MG63 (cell line): ENCODE measurements at regions not wholly inside any gene's neighbourhood (a gene's known extent, or its start where the extent isn't known, plus 50 kb on each side); places are given as distances from the start of the nearest gene placed in this dataset.

Experiments
- DNase-seq: peaks from one replicate; pipeline ENCODE4 v3.0.0-alpha.2; 2020
- H3K27me3 ChIP-seq: fragments of 250-450 bp; sonication (Bioruptor Pico); 2 replicates; pipeline ENCODE4 v1.5.1; 2020; ENCODE audit warnings: mild to moderate bottlenecking, moderate library complexity
- H3K36me3 ChIP-seq: fragments of 250-450 bp; sonication (Bioruptor Pico); 2 replicates; pipeline ENCODE4 v1.5.1; 2020; ENCODE audit warnings: mild to moderate bottlenecking, moderate library complexity
- H3K4me3 ChIP-seq: fragments of 250-450 bp; sonication (Bioruptor Pico); 2 replicates; pipeline ENCODE4 v1.5.1; 2020; ENCODE audit warnings: mild to moderate bottlenecking, moderate library complexity
- H3K9me3 ChIP-seq: fragments of 250-450 bp; sonication (Bioruptor Pico); 2 replicates; pipeline ENCODE4 v1.5.1; 2020; ENCODE audit warnings: mild to moderate bottlenecking, moderate library complexity

GRCh38 chr3:188956839-188957489 lies 214.8 kb upstream of the TPRG1 start:
- Histone ChIP-seq H3K9me3 (no peaks in the 10 kb centered on the region), H3K27me3 (no peaks in the 10 kb centered on the region), H3K36me3 (no peaks in the 10 kb centered on the region), H3K4me3 (no peak overlapping the region)
- no peak for DNase-seq

- Histone ChIP-seq H3K4me3 (no peak overlapping the region), H3K27me3 (no peaks in the 10 kb centered on the region), H3K36me3 (no peaks in the 10 kb centered on the region), H3K9me3 (no peaks in the 10 kb centered on the region)
- no peak for DNase-seq
Observed at GRCh38 chr3:188959013-188959412, 212.8 kb upstream of the TPRG1 start.

GRCh38 chr3:188962253-188963247 lies 209.2 kb upstream of the TPRG1 start:
- no peaks in the 10 kb centered on the region for H3K9me3 ChIP-seq
- H3K4me3 ChIP-seq = no peak overlapping the region
- H3K36me3 ChIP-seq = no peaks in the 10 kb centered on the region
- DNase-seq = no peak
- H3K27me3 ChIP-seq = no peaks in the 10 kb centered on the region

GRCh38 chr3:188964957-188965356 lies 206.8 kb upstream of the TPRG1 start:
- Histone ChIP-seq H3K27me3 (no peaks in the 10 kb centered on the region), H3K36me3 (no peaks in the 10 kb centered on the region), H3K4me3 (no peak overlapping the region), H3K9me3 (no peaks in the 10 kb centered on the region)
- no peak for DNase-seq

- peaks cover 2% of the 10 kb centered on the region; the same call in 1 of the 2 replicates for H3K27me3 ChIP-seq
- 0 out of 2 replicates have a peak, but pooled peaks cover 8% of the 10 kb centered on the region for H3K9me3 ChIP-seq
- H3K4me3 ChIP-seq = no peak overlapping the region
- DNase-seq = no peak
- no peaks in the 10 kb centered on the region for H3K36me3 ChIP-seq
Observed at GRCh38 chr3:188972310-188972709, 199.5 kb upstream of the TPRG1 start.

GRCh38 chr3:188974856-188975599 lies 196.7 kb upstream of the TPRG1 start:
- no peak for DNase-seq
- Histone ChIP-seq H3K9me3 (0 out of 2 replicates have a peak, but pooled peaks cover 8% of the 10 kb centered on the region), H3K4me3 (peak overlapping the region; percentile 21), H3K36me3 (no peaks in the 10 kb centered on the region), H3K27me3 (peaks cover 2% of the 10 kb centered on the region; the same call in 1 of the 2 replicates)

- peaks cover 2% of the 10 kb centered on the region; the same call in 1 of the 2 replicates for H3K27me3 ChIP-seq
- DNase-seq = peak; percentile 33
- no peaks in the 10 kb centered on the region for H3K36me3 ChIP-seq
- peak overlapping the region; percentile 21 for H3K4me3 ChIP-seq
- H3K9me3 ChIP-seq = 0 out of 2 replicates have a peak, but pooled peaks cover 8% of the 10 kb centered on the region
Observed at GRCh38 chr3:188975600-188976314, 196.0 kb upstream of the TPRG1 start.

- DNase-seq = no peak
- no peaks in the 10 kb centered on the region for H3K36me3 ChIP-seq
- H3K27me3 ChIP-seq = peaks cover 2% of the 10 kb centered on the region; the same call in 1 of the 2 replicates
- peak overlapping the region; percentile 21; the same call in 1 of the 2 replicates for H3K4me3 ChIP-seq
- H3K9me3 ChIP-seq = 0 out of 2 replicates have a peak, but pooled peaks cover 2% of the 10 kb centered on the region
Observed at GRCh38 chr3:188976407-188976806, 195.4 kb upstream of the TPRG1 start.

- Histone ChIP-seq H3K27me3 (peaks cover 2% of the 10 kb centered on the region; the same call in 1 of the 2 replicates), H3K4me3 (no peak overlapping the region), H3K9me3 (no peaks in the 10 kb centered on the region), H3K36me3 (no peaks in the 10 kb centered on the region)
- peak; percentile 32 for DNase-seq
Observed at GRCh38 chr3:188978421-188979171, 193.2 kb upstream of the TPRG1 start.

- Histone ChIP-seq H3K9me3 (no peaks in the 10 kb centered on the region), H3K36me3 (no peaks in the 10 kb centered on the region), H3K4me3 (no peak overlapping the region), H3K27me3 (peaks cover 2% of the 10 kb centered on the region; the same call in 1 of the 2 replicates)
- DNase-seq = no peak
Observed at GRCh38 chr3:188979248-188979647, 192.5 kb upstream of the TPRG1 start.

- H3K4me3 ChIP-seq = no peak overlapping the region
- DNase-seq = peak; percentile 54
- no peaks in the 10 kb centered on the region for H3K9me3 ChIP-seq
- H3K27me3 ChIP-seq = peaks cover 2% of the 10 kb centered on the region; the same call in 1 of the 2 replicates
- H3K36me3 ChIP-seq = no peaks in the 10 kb centered on the region
Observed at GRCh38 chr3:188979669-188980310, 192.0 kb upstream of the TPRG1 start.

- H3K4me3 ChIP-seq = no peak overlapping the region
- DNase-seq = no peak
Observed at GRCh38 chr3:188993181-188993580, 178.6 kb upstream of the TPRG1 start.

GRCh38 chr3:189001559-189001958 lies 170.2 kb upstream of the TPRG1 start:
- Histone ChIP-seq H3K9me3 (no peaks in the 10 kb centered on the region), H3K4me3 (no peak overlapping the region), H3K27me3 (no peaks in the 10 kb centered on the region), H3K36me3 (no peaks in the 10 kb centered on the region)
- peak; percentile 14 for DNase-seq

More at GRCh38 chr3:188993181-188993580, 178.6 kb upstream of the TPRG1 start:
- Histone ChIP-seq H3K27me3 (0 out of 2 replicates have a peak, but pooled peaks cover 3% of the 10 kb centered on the region), H3K9me3 (no peaks in the 10 kb centered on the region), H3K36me3 (no peaks in the 10 kb centered on the region)

- Histone ChIP-seq H3K36me3 (no peaks in the 10 kb centered on the region), H3K4me3 (no peak overlapping the region), H3K27me3 (no peaks in the 10 kb centered on the region), H3K9me3 (no peaks in the 10 kb centered on the region)
- no peak for DNase-seq
Observed at GRCh38 chr3:189003410-189003809, 168.4 kb upstream of the TPRG1 start.
